Nephron (organoid): ENCODE measurements at regions not wholly inside any gene's neighbourhood (a gene's known extent, or its start where the extent isn't known, plus 50 kb on each side); places are given as distances from the start of the nearest gene placed in this dataset.

Experiments used
- H3K27ac Mint-ChIP-seq, 3 experiments: 2 replicates each; pipeline ENCODE4 v1.8.0; 2020; ENCODE audit warnings: mixed read lengths in 3 of 3, mild to moderate bottlenecking in 2 of 3, moderate library complexity in 1 of 3
- H3K27me3 Mint-ChIP-seq: 2 replicates; pipeline ENCODE4 v1.8.0; 2021; ENCODE audit warnings: low read depth, mild to moderate bottlenecking, moderate library complexity, mixed read lengths
- H3K36me3 Mint-ChIP-seq: 2 replicates; pipeline ENCODE4 v1.8.0; 2020; ENCODE audit warnings: low read depth, mixed read lengths
- H3K4me1 Mint-ChIP-seq: 2 replicates; pipeline ENCODE4 v1.8.0; 2020; ENCODE audit warnings: mixed read lengths
- H3K4me3 Mint-ChIP-seq, 3 experiments: 2 replicates each; pipeline ENCODE4 v1.8.0; 2020; ENCODE audit warnings: mild to moderate bottlenecking in 3 of 3, mixed read lengths in 3 of 3, moderate library complexity in 2 of 3
- H3K9me3 Mint-ChIP-seq: 2 replicates; pipeline ENCODE4 v1.8.0; 2020; ENCODE audit warnings: mixed read lengths
- TF ChIP-seq, protein P1 (sequence below), 3 experiments: fragments of 200-600 bp; sonication (generic); IDR thresholded peaks; one replicate each; pipeline ENCODE4 v1.5.0; 2021; ENCODE audit warnings: antibody characterized with exemption in 3 of 3; ENCODE audit not compliant: unreplicated experiment in 3 of 3

DNA sequence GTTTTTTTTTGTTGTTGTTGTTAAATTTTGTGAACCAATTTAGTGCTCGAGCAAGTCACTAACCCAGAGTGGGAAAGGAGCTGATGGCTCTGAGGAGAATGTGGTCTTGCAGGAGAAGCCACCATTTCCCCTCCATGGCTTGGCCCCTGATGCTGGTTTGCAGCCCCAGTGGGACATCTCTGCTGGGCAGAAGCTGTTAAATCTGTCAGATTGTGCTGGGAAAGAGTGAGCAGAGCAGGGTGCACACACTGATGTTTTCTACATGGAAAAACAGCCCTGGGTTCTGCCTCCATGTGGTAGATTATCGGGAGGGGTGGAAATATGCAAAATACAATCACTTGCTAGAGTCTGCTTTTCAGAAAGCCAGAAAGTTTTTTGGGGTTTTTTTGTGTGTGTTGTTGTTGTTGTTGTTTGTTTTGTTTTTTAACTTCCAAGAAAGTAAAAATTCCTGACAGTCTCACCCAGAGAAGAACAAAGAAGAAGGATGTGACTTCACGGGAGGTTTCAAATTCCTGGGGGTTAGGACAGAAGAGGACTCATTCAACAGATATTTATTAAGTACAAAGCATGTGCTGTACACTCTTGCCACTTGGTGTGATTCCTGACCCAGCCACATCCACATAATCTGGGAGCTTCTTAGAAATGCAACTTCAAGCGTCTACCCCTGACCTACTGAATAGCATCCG is 133.7 kb downstream of the FOXB1 start:
- Mint-ChIP-seq H3K27me3 (peaks cover 6% of the 10 kb centered on the region), H3K9me3 (no peaks in the 10 kb centered on the region), H3K4me1 (peaks cover 5% of the 10 kb centered on the region), H3K36me3 (no peaks in the 10 kb centered on the region), H3K27ac (no peak overlapping the region), H3K4me3 (no peak overlapping the region)
- TF ChIP-seq, protein P1, sequence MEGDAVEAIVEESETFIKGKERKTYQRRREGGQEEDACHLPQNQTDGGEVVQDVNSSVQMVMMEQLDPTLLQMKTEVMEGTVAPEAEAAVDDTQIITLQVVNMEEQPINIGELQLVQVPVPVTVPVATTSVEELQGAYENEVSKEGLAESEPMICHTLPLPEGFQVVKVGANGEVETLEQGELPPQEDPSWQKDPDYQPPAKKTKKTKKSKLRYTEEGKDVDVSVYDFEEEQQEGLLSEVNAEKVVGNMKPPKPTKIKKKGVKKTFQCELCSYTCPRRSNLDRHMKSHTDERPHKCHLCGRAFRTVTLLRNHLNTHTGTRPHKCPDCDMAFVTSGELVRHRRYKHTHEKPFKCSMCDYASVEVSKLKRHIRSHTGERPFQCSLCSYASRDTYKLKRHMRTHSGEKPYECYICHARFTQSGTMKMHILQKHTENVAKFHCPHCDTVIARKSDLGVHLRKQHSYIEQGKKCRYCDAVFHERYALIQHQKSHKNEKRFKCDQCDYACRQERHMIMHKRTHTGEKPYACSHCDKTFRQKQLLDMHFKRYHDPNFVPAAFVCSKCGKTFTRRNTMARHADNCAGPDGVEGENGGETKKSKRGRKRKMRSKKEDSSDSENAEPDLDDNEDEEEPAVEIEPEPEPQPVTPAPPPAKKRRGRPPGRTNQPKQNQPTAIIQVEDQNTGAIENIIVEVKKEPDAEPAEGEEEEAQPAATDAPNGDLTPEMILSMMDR (IDR thresholded peaks at IDR 0.05; ENCODE audit: unreplicated experiment in 3 of 3) = no peak

DNA sequence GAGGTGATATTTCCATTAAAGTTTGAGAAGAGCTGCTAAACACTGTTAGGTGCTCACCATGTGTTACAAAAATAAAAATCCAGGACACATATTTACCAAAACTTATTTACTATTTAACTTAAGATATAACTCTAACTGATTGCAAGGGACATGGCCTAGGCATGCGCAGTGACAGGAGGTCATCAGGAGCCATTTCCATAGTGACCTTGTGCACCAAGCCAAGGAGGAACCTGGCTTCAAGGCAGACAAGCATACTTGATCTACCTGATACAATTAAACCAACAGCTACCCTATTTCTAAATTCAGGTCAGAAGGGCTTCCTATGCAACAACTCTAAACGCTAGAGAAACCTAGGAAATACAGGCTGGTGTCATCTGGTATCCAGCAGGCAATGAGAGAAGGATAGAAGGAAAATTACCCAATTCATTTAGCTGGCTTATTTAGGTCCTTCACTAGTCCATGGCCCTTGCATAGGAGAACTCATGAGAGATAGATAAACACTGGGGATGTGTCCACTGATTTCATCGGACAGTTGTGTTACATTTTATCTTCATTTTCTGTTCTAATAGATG is 134.4 kb downstream of the FOXB1 start:
- Mint-ChIP-seq H3K36me3 (no peaks in the 10 kb centered on the region), H3K27me3 (peaks cover 4% of the 10 kb centered on the region), H3K4me3 (no peak overlapping the region), H3K27ac (no peak overlapping the region), H3K9me3 (no peaks in the 10 kb centered on the region), H3K4me1 (peaks cover 4% of the 10 kb centered on the region)
- TF ChIP-seq, protein P1 (IDR thresholded peaks at IDR 0.05; ENCODE audit: unreplicated experiment in 3 of 3) = no peak

DNA sequence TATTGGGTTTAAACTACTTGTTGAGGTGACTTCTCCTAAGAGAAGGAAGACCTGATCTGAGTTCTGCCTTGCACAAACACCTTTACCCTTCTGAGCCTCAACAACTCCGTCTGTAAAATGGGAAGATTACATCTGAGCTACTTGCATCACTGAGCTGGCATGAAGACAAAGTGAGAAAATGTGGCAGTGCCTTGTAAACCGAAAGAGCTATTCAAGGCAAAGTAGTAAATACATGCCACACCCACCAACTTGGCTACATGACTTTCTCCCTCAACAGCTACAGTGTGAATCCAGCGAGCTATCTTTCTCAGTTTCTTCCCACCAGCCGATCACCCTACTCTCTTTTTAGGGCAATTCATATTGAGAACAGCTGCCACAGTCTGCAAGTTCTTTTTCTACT is 148.3 kb downstream of the FOXB1 start:
- H3K9me3 Mint-ChIP-seq = no peaks in the 10 kb centered on the region
- no peaks in the 10 kb centered on the region for H3K36me3 Mint-ChIP-seq
- H3K27me3 Mint-ChIP-seq = peaks cover 8% of the 10 kb centered on the region
- H3K4me3 Mint-ChIP-seq = no peak overlapping the region
- TF ChIP-seq, protein P1 (IDR thresholded peaks at IDR 0.05; ENCODE audit: unreplicated experiment in 3 of 3) = no peak
- no peak overlapping the region for H3K27ac Mint-ChIP-seq
- H3K4me1 Mint-ChIP-seq = no peaks in the 10 kb centered on the region

DNA sequence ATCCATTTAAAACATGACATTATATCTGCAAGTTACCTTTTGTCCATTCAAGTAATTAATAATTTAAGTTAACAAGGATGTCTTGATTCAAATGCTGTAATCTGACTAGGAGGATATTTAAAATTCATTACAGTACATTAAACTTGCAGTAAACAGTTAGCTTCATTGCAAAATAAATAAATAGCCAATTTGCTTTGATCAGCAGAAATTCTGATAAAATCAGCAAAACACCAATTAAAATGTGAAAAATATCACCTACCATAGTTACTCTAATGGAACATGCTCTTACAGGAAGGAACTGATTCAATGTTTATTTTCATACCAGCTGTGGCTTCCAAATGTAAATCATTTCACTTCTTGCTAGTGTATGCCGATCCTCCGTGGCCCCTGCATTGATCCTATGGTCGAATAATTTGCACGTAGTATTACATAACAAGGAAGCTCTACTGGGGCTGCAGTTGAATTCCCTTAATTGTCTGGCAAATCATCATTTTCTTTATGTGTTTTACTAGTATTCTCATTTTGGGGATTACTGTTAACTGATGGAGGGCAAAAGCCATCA is 150.7 kb downstream of the FOXB1 start:
- TF ChIP-seq, protein P1 (IDR thresholded peaks at IDR 0.05; ENCODE audit: unreplicated experiment in 3 of 3) = no peak
- Mint-ChIP-seq H3K27ac (no peak overlapping the region), H3K4me3 (no peak overlapping the region), H3K27me3 (peaks cover 18% of the 10 kb centered on the region), H3K4me1 (no peaks in the 10 kb centered on the region), H3K9me3 (no peaks in the 10 kb centered on the region), H3K36me3 (no peaks in the 10 kb centered on the region)

DNA sequence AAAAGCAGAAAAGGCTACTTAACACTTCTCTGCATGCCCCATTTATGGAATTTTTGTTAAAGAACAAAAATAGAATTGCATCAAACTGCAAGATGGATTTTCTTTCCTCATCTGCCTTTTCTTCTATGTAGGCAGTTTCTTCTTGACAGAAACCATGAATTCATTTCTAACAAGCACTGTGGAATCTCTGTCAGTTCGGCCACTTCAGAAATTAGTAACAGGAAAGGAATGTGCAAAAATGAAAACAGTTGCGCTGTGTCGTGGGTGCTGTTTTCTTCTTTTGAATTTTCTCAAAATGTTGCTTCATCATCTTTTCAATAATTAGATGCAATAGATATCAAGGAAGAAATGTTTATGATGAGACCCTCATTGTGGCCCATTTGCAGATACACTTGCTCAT is 151.6 kb downstream of the FOXB1 start:
- no peak overlapping the region for H3K27ac Mint-ChIP-seq
- no peaks in the 10 kb centered on the region for H3K36me3 Mint-ChIP-seq
- peaks cover 20% of the 10 kb centered on the region for H3K27me3 Mint-ChIP-seq
- H3K9me3 Mint-ChIP-seq = no peaks in the 10 kb centered on the region
- TF ChIP-seq, protein P1 (IDR thresholded peaks at IDR 0.05; ENCODE audit: unreplicated experiment in 3 of 3) = no peak
- no peak overlapping the region for H3K4me3 Mint-ChIP-seq
- H3K4me1 Mint-ChIP-seq = no peaks in the 10 kb centered on the region

DNA sequence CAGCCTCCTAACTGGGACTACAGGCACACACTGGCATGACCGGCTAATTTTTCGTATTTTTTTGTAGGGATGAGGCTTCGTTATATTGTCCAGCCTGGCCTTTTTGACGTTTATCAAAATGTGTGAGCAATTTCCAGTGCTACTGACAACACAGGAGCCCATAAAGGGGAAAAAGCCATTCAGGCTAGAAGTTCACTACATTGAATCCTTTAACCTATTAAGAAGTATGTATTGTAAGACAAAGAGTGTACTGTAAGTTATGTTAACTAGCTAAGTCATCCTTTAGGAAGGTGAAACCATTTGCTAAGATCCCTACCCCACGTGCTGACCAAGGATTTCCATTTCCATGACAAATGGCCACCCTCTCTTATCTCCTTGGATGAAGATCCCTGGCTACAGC is 156.8 kb downstream of the FOXB1 start:
- no peak overlapping the region for H3K27ac Mint-ChIP-seq
- TF ChIP-seq, protein P1 (IDR thresholded peaks at IDR 0.05; ENCODE audit: unreplicated experiment in 3 of 3) = no peak
- no peaks in the 10 kb centered on the region for H3K4me1 Mint-ChIP-seq
- H3K4me3 Mint-ChIP-seq = no peak overlapping the region
- no peaks in the 10 kb centered on the region for H3K9me3 Mint-ChIP-seq
- no peaks in the 10 kb centered on the region for H3K36me3 Mint-ChIP-seq
- peaks cover 16% of the 10 kb centered on the region for H3K27me3 Mint-ChIP-seq
